Adrenal gland (tissue), 5 donors: ENCODE measurements at regions not wholly inside any gene's neighbourhood (a gene's known extent, or its start where the extent isn't known, plus 50 kb on each side); places are given as distances from the start of the nearest gene placed in this dataset.

Source experiments
- POLR2A ChIP-seq, 2 donors: fragments of 450-650 bp; IDR thresholded peaks; one replicate each; pipeline ENCODE4 v1.6.1; 2017; ENCODE audit warnings: antibody characterized with exemption in 2 of 2, mild to moderate bottlenecking in 2 of 2, moderate library complexity in 1 of 2
- TF ChIP-seq, protein P1 (sequence below), 6 experiments: fragments of 450-650 bp in 4 of 6; fragments of 200-600 bp in 2 of 6; sonication (generic) in 1 of 6; IDR thresholded peaks; 1 replicate in 5 of 6; 2 replicates in 1 of 6; pipeline versions ENCODE4 v1.5.1 to v1.8.0; 2016 to 2021; ENCODE audit warnings: antibody characterized with exemption in 6 of 6, mild to moderate bottlenecking in 2 of 6, moderate library complexity in 1 of 6
- donor health status: DM: no; HTN: no; CAD: no.

DNA sequence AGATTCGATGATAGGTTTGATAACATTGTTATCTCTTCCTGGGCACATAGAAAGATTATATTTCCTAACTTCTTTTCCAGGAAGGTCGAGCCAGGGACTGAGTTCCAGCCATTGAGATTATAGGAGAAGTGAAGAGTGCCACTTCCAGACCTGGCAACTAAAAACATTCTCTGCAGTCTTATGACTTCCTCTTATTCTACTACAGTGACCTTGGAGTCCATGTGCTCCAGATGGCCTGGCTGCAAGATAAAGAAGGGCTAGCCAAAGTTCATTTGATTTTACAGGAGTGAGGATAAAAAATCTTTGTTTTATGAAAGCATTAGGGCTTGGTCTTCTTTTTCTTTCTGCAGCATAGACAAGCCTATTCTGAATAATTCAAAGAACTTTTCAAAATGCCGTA is 363.0 kb downstream of the FSIP2 start:
- TF ChIP-seq, protein P1, sequence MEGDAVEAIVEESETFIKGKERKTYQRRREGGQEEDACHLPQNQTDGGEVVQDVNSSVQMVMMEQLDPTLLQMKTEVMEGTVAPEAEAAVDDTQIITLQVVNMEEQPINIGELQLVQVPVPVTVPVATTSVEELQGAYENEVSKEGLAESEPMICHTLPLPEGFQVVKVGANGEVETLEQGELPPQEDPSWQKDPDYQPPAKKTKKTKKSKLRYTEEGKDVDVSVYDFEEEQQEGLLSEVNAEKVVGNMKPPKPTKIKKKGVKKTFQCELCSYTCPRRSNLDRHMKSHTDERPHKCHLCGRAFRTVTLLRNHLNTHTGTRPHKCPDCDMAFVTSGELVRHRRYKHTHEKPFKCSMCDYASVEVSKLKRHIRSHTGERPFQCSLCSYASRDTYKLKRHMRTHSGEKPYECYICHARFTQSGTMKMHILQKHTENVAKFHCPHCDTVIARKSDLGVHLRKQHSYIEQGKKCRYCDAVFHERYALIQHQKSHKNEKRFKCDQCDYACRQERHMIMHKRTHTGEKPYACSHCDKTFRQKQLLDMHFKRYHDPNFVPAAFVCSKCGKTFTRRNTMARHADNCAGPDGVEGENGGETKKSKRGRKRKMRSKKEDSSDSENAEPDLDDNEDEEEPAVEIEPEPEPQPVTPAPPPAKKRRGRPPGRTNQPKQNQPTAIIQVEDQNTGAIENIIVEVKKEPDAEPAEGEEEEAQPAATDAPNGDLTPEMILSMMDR (IDR thresholded peaks at IDR 0.05): no peak
- TF ChIP-seq POLR2A (IDR thresholded peaks at IDR 0.05): no peak
